OCI-LY7 (cell line): ENCODE measurements at regions not wholly inside any gene's neighbourhood (a gene's known extent, or its start where the extent isn't known, plus 50 kb on each side); places are given as distances from the start of the nearest gene placed in this dataset.
A peak's percentile ranks its signal among the peaks of the same experiment; 100 is the strongest.

Experiments
- BruUV-seq: library from RNA; stranded (reverse); fragments of 400-500 nt; replicated peaks from 2 replicates; lab custom pipeline; 2021; lab: Mats Ljungman, UMichigan
- CTCF ChIA-PET: fragments of 300-600 bp; sonication (Branson Sonifier 250); formaldehyde crosslinking; loops from one replicate; lab custom pipeline; 2022; ENCODE audit warnings: antibody characterized with exemption; ENCODE audit not compliant: unreplicated experiment; lab: Charles Lee
- POLR2A ChIA-PET: fragments of 300-600 bp; sonication (Branson Sonifier 250); formaldehyde crosslinking; loops from one replicate; lab custom pipeline; 2022; ENCODE audit warnings: antibody characterized with exemption; lab: Charles Lee
- DNase-seq: peaks from one replicate; pipeline ENCODE4 v3.0.0-alpha.2; 2015; ENCODE audit warnings: low spot score
- H2AFZ ChIP-seq: fragments of 200-600 bp; sonication (generic), shearing (Covaris generic); 2 replicates; pipeline ENCODE4 v1.6.1; 2014; ENCODE audit warnings: mild to moderate bottlenecking, antibody characterized with exemption, low read length, moderate library complexity
- H3K27ac ChIP-seq: fragments of 200-600 bp; sonication (generic); 2 replicates; pipeline ENCODE4 v1.5.1; 2014; ENCODE audit warnings: mixed run types, low read depth, mild to moderate bottlenecking, moderate library complexity, low read length, inconsistent platforms; ENCODE audit not compliant: poor library complexity, severe bottlenecking
- H3K36me3 ChIP-seq: fragments of 200-600 bp; sonication (generic); 2 replicates; pipeline ENCODE4 v1.6.1; 2014; ENCODE audit warnings: mild to moderate bottlenecking, antibody characterized with exemption, low read length, moderate library complexity, mixed read lengths; ENCODE audit not compliant: insufficient read depth
- H3K4me1 ChIP-seq: fragments of 200-600 bp; sonication (generic); 2 replicates; pipeline ENCODE4 v1.5.1; 2014; ENCODE audit warnings: mild to moderate bottlenecking, low read length; ENCODE audit not compliant: insufficient read depth, poor library complexity, severe bottlenecking
- H3K4me2 ChIP-seq: fragments of 200-600 bp; sonication (generic); 2 replicates; pipeline ENCODE4 v1.6.1; 2014; ENCODE audit warnings: mild to moderate bottlenecking, low read length
- H3K4me3 ChIP-seq: fragments of 200-600 bp; sonication (generic); 2 replicates; pipeline ENCODE4 v1.5.1; 2014; ENCODE audit warnings: mild to moderate bottlenecking, low read depth, low read length; ENCODE audit not compliant: poor library complexity, severe bottlenecking
- H3K79me2 ChIP-seq: fragments of 200-600 bp; sonication (generic); 2 replicates; pipeline ENCODE4 v1.6.1; 2016; ENCODE audit warnings: low read depth, mild to moderate bottlenecking, low read length, moderate library complexity, mixed read lengths; ENCODE audit not compliant: insufficient read depth
- H3K9me2 ChIP-seq: fragments of 200-600 bp; sonication (generic); 2 replicates; pipeline ENCODE4 v1.6.1; 2016; ENCODE audit warnings: mild to moderate bottlenecking, low read length, mixed read lengths; ENCODE audit not compliant: insufficient read depth
- H3K9me3 ChIP-seq: fragments of 200-600 bp; sonication (generic); 2 replicates; pipeline ENCODE4 v1.6.1; 2014; ENCODE audit warnings: mild to moderate bottlenecking, mixed run types, low read length, mixed read lengths
- H4K20me1 ChIP-seq: fragments of 200-600 bp; sonication (generic); 2 replicates; pipeline ENCODE4 v1.6.1; 2014; ENCODE audit warnings: mild to moderate bottlenecking, antibody characterized with exemption, low read length, moderate library complexity, mixed read lengths; ENCODE audit not compliant: insufficient read depth
- CTCF ChIP-seq: fragments of 200-600 bp; sonication (generic); conservative IDR thresholded peaks from 2 replicates; pipeline ENCODE4 v1.5.1; 2014; ENCODE audit warnings: mild to moderate bottlenecking, antibody characterized with exemption, low read length, moderate library complexity, mixed read lengths
- EZH2phosphoT487 ChIP-seq: fragments of 200-600 bp; sonication (generic); IDR thresholded peaks from 2 replicates; pipeline ENCODE4 v1.6.1; 2018; ENCODE audit warnings: low read depth, borderline replicate concordance, mild to moderate bottlenecking, mixed run types, antibody characterized with exemption, low read length, moderate library complexity, mixed read lengths
- intact Hi-C: fragments of 100-400 bp; cut with micrococcal nuclease; formaldehyde crosslinking; loops from one replicate; pipeline ENCODE4 v1.10.0; 2022; ENCODE audit not compliant: unreplicated experiment

GRCh38 chr9:90726215-90726614 lies 75.4 kb upstream of the SYK start:
- POLR2A ChIA-PET, result interaction anchor here (0.5 kb wide), 1 partner anchor 19 kb away, joined by 6 read pairs; no protein-coding TSS in a partner anchor
- no peak overlapping the region for H2AFZ ChIP-seq
- TF ChIP-seq EZH2phosphoT487 (no peak), CTCF (peak; percentile 86)
- H4K20me1 ChIP-seq, result no peaks in the 10 kb centered on the region
- no peaks in the 10 kb centered on the region for H3K79me2 ChIP-seq
- no peak overlapping the region for H3K4me3 ChIP-seq
- BruUV-seq, result no TSS peak
- intact Hi-C loops, result no loop called here
- H3K4me2 ChIP-seq, result no peak overlapping the region
- no peaks in the 10 kb centered on the region for H3K9me3 ChIP-seq
- peak; percentile 58 for DNase-seq
- no peaks in the 10 kb centered on the region for H3K4me1 ChIP-seq
- H3K36me3 ChIP-seq, result no peaks in the 10 kb centered on the region
- no peaks in the 10 kb centered on the region for H3K9me2 ChIP-seq
- CTCF ChIA-PET, result no interaction called here
- no peak overlapping the region for H3K27ac ChIP-seq

GRCh38 chr9:90724880-90725279 lies 76.7 kb upstream of the SYK start:
- Histone ChIP-seq H4K20me1 (no peaks in the 10 kb centered on the region), H3K36me3 (no peaks in the 10 kb centered on the region), H3K79me2 (no peaks in the 10 kb centered on the region), H3K9me3 (no peaks in the 10 kb centered on the region), H3K4me3 (no peak overlapping the region), H3K27ac (no peak overlapping the region), H3K9me2 (no peaks in the 10 kb centered on the region), H3K4me1 (no peaks in the 10 kb centered on the region), H3K4me2 (no peak overlapping the region), H2AFZ (peak overlapping the region; percentile 60; the same call in 1 of the 2 replicates)
- TF ChIP-seq EZH2phosphoT487 (no peak), CTCF (no peak)
- intact Hi-C loops, result no loop called here
- POLR2A ChIA-PET, result no interaction called here
- peak; percentile 10 for DNase-seq
- CTCF ChIA-PET, result no interaction called here
- no TSS peak for BruUV-seq

GRCh38 chr9:90724112-90724511 lies 77.5 kb upstream of the SYK start:
- TF ChIP-seq EZH2phosphoT487, result no peak
- no peak for TF ChIP-seq CTCF
- intact Hi-C loops, result no loop called here

More at GRCh38 chr9:90724112-90724511, 77.5 kb upstream of the SYK start:
- no peaks in the 10 kb centered on the region for H3K9me3 ChIP-seq
- no peaks in the 10 kb centered on the region for H3K36me3 ChIP-seq
- no TSS peak for BruUV-seq
- no peak overlapping the region for H3K4me3 ChIP-seq
- H4K20me1 ChIP-seq, result no peaks in the 10 kb centered on the region
- POLR2A ChIA-PET, result no interaction called here
- CTCF ChIA-PET, result no interaction called here
- no peak overlapping the region for H3K4me2 ChIP-seq
- H3K79me2 ChIP-seq, result no peaks in the 10 kb centered on the region
- H3K4me1 ChIP-seq, result no peaks in the 10 kb centered on the region
- H3K27ac ChIP-seq, result no peak overlapping the region
- H3K9me2 ChIP-seq, result no peaks in the 10 kb centered on the region
- H2AFZ ChIP-seq, result no peak overlapping the region
- no peak for DNase-seq
